HG02870 (cell line): ENCODE measurements at regions not wholly inside any gene's neighbourhood (a gene's known extent, or its start where the extent isn't known, plus 50 kb on each side); places are given as distances from the start of the nearest gene placed in this dataset.

Source experiments
- ATAC-seq: cut with Tn5 transposase; IDR thresholded peaks from one replicate; pipeline ENCODE4 v1.9.1; 2021; ENCODE audit warnings: mild to moderate bottlenecking, moderate library complexity; ENCODE audit not compliant: unreplicated experiment

GRCh38 chr2:121120411-121120810, 164.6 kb downstream of the TFCP2L1 start:
- no peak for ATAC-seq

GRCh38 chr2:121120991-121121390, 164.0 kb downstream of the TFCP2L1 start:
- no peak for ATAC-seq

DNA sequence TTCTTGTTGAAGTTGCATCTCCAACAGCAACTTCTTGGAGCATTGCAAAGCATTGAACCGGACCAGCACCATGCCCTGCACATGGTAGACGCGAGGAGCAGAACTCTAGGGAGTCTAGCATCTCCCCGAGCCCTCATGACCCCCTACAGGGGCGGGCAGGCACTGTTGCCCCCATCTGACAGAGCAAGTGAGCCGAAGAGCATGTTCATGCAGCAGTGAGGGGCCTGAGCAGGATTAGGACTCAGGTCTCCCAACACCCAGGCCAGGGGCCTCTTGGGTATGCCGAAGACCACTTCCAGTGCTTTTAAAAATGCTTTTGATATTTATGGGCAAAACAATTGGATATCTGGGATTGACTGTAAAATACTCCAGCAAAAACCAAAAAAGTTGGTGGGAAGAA, 163.3 kb downstream of the TFCP2L1 start:
- no peak for ATAC-seq

DNA sequence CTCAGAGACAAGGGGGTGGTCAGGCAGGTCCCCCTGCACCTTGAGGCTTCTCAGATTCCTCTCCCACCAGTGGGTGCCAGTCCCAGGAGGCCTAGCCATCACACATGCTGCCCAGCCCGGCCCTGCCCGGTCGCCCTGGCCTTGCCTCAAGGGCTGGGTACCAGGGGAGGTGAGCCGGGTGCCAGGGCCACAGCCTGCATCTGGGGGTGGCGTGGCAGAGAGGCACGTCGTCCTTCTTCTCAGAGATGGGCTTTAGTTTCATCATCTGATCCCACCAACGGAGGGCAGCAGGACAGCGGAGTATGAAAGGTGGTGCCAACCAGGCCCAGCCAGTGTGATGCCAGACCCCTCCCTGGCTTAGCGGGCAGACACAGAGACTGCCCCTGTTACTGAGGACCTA, 161.7 kb downstream of the TFCP2L1 start:
- no peak for ATAC-seq

- no peak for ATAC-seq
These were observed 160.7 kb downstream of the TFCP2L1 start for GRCh38 chr2:121124330-121124729.

DNA sequence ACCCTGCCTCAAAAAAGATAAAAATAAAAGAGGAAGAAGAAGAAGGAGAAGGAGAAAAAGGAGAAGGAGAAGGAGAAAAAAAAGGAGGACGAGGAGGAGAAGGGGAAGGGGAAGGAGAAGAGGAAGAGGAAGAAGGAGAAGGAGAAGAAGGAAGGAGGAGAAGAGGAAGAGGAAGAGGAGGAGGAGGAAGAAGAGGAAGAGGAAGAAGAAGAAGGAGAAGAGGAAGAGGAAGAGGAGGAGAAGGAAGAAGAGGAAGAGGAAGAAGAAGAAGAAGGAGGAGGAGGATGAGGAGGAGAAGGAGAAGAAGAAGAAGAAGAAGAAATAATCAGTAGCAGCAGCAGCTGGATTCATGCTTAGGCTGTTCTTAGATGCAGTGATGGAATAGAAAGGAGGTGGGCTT, 159.7 kb downstream of the TFCP2L1 start:
- ATAC-seq: no peak

GRCh38 chr2:121128741-121129659, 156.0 kb downstream of the TFCP2L1 start:
- no peak for ATAC-seq

DNA sequence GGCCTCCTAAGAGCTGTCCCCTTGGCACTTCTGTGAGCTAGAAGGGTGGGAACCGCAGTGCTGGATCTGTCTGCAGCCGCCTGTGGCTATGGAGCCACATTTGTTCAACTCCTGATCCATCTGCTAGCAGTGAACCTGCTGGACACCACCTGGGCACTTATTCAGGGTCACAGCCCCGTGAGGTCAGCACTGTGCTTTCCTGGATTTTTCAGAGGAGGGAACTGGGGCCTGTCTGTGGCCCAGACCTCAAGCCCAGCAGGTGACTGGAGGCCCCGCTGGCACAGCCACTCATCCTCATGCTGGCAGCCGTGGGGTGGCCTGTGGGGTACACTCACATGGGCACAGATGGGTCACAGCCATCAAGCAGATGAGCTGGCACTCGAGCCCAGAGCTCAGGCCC, 155.3 kb downstream of the TFCP2L1 start:
- no peak for ATAC-seq

DNA sequence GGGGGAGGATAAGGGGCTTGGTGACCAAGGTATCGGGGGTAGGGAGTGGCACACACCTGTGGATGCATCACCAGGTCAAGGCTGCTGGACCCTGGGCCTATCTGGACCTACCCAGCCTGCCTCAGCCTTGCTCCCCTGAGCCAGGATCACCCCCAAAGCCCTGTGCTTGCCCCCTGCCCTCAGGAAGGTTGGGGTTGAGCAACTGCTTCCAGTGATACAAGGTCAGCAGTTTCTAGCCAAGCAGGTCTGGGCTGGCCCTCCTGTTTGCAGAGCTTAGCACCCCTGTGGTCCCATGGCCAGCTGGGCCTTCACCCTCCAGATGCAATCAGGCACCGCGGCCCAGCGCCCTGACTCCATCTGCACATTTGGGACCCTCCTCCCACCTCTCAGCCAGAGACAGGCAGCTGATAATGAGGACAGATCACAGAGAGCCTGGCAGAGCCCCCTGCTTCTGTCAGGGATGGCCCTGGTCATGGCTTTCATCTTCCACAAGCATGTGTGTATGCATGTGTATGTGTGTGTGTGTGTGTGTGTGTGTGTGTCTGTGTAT, 154.6 kb downstream of the TFCP2L1 start:
- no peak for ATAC-seq

- no peak for ATAC-seq
These were observed 153.6 kb downstream of the TFCP2L1 start for GRCh38 chr2:121131375-121131774.

- ATAC-seq: no peak
These were observed 152.8 kb downstream of the TFCP2L1 start for GRCh38 chr2:121132054-121132761.

GRCh38 chr2:121132762-121133107, 152.3 kb downstream of the TFCP2L1 start:
- ATAC-seq: no peak

- ATAC-seq: no peak
These were observed 151.3 kb downstream of the TFCP2L1 start for GRCh38 chr2:121133551-121134319.

DNA sequence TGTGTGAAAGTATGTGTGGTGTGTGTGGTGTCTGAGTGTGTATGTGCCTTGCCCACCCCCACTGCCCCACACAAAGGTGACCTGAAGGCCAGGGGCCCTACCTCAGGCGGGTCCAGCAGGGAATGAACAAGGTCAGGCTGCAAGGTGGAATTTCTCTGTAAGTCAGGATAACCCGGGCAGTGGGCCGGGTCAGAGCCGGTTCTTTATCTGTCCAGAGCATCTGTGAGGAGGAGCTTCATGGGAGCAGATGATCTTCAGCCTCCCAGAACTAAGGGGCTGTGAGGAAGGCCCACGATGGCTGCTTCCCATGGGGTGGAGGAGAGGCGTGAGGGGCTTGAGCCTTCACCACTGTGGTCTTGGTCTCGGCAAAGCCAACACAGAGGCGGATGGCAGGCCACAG, 150.3 kb downstream of the TFCP2L1 start:
- no peak for ATAC-seq

DNA sequence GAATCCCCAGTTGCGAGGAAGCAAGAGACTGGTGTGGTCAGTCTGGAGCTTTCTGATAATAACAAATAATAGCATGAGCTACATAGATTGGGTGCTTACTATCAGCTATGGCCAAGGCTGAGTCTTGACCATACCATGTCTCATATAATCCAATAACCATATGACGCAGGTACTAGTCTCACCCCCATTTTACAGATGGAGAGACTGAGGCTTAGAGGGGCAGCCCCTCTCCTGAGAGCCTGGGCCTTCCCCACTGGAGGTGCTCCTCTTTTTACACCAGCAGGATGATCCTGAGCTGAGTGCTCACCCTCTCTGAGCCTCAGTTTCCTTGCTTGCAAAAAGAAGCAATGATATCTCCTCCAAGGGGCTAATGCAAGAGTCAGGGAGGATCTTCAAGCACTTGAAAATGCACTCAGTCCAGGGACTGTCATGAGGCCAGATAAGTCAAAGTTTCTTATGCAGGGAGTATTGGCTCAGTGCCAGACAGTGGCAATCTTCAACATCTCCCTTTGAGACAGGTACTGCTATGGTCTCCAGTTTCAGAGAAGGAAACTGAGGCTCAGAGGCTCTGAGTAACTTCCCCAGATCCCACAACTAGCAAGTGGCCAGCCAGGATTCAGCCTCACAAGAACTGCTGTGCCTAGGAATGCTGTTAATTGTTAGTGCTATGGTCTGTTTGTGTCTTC, 149.7 kb downstream of the TFCP2L1 start:
- no peak for ATAC-seq

DNA sequence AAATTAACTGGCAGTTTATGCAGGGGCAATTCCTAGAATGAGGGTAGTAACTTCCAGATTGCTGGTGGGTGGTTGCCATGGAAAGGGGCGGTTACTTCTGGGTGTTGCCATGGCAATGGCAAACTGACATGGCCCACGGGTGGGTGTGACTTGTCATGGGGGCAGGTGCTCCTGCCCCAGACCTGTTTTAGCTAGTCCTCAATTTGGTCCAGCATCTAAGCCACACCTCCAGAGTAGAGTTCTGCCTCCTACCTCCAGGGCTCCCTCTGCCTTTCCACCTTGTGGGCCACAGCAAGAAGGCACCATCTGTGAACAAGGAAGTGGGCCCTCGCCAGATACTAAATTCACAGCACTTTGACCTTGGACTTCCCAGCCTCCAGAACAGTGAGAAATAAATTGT, 148.7 kb downstream of the TFCP2L1 start:
- ATAC-seq: no peak

- no peak for ATAC-seq
These were observed 147.4 kb downstream of the TFCP2L1 start for GRCh38 chr2:121137571-121137970.

GRCh38 chr2:121140734-121141133, 144.3 kb downstream of the TFCP2L1 start:
- ATAC-seq: no peak

DNA sequence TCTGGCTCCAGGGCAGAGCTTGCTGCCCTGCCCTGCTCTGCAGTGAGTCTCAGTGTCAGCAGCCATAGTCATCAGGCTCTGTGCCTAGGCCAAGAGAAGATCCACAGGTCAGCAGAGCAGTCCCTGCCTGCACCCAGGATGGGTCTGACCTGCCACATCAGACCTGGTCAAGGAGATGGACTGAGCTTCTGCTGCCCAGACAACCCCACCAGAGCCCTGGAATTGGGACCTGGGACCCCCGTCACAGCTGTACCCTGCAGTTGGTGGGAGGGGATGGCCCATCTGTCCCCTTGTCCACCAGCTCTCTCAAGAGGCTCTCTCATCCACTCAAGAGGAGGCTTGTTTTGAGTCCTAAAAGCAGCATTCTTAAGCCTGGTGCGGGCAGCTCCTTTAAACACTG, 142.6 kb downstream of the TFCP2L1 start:
- ATAC-seq: no peak

- ATAC-seq: no peak
These were observed 140.9 kb downstream of the TFCP2L1 start for GRCh38 chr2:121144111-121144510.

DNA sequence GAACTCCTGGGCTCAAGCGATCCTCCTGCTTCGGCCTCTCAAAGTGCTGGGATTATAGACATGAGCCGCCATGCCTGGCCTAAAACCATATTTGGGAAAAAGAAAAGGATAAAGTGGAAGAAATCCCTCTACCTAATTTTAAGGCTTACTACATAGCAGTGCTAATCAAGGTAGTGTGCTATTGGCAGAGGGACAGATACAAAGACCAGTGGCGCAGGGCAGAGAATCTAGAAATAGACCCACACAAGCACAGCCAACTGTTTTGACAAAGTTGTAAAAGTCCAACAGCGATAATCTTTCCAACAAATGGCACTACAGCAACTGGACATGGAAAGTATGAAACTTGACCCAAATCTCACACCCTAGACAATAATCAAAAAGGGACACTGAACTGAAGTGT, 138.4 kb downstream of the TFCP2L1 start:
- no peak for ATAC-seq
